GM12864 (cell line): ENCODE measurements at regions not wholly inside any gene's neighbourhood (a gene's known extent, or its start where the extent isn't known, plus 50 kb on each side); places are given as distances from the start of the nearest gene placed in this dataset.

Source experiments
- DNase-seq: peaks from one replicate; pipeline ENCODE4 v3.0.0-alpha.2; 2011; ENCODE audit warnings: low read depth
- H3K4me3 ChIP-seq: 2 replicates; pipeline ENCODE4 v1.5.1; 2011; ENCODE audit warnings: mild to moderate bottlenecking, low read depth, low read length, control low read depth
- TF ChIP-seq, protein P1 (sequence below): IDR thresholded peaks from 2 replicates; pipeline ENCODE4 v1.5.1; 2011; ENCODE audit warnings: low read depth, mild to moderate bottlenecking, moderate library complexity, low read length, control low read depth, inconsistent platforms; ENCODE audit errors: missing control alignments

DNA sequence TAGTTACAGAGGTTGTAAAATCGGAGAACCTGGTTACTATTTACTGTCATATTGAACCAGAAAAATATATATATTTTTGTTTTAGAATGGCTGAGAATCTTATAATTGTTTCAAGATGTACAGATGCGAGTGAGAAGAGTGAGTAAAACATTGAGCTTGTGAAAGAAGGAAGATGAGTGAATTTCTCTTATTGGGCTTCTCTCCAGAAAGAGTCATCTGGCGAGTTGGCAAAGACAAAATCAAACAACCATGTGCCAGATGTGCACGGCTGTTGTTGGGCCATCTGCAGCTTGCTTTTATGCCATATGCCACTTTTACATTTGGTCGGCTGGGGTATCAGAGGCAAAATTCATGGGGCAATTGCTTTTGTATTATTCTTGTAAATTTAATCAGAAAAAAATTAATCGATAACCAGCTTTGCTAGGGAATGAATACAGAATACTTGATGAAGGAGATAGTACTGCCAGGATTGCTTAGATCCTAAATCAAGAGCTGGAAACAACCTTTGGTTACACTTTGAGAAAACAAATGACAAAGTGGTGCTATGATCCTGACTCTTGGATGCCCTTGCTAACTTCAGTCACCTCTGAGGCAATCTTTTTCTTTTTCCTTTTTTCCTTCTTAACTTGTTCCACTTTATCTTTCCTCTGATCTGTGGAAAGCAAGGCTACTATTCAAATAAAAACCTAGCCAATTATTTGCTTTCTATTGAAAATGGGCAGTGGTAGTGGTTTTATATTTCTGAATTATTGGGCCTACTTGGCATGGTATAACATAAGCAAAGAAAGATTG lies 97.1 kb upstream of the GRIK2 start:
- no peak for DNase-seq
- no peak overlapping the region for H3K4me3 ChIP-seq
- TF ChIP-seq, protein P1, sequence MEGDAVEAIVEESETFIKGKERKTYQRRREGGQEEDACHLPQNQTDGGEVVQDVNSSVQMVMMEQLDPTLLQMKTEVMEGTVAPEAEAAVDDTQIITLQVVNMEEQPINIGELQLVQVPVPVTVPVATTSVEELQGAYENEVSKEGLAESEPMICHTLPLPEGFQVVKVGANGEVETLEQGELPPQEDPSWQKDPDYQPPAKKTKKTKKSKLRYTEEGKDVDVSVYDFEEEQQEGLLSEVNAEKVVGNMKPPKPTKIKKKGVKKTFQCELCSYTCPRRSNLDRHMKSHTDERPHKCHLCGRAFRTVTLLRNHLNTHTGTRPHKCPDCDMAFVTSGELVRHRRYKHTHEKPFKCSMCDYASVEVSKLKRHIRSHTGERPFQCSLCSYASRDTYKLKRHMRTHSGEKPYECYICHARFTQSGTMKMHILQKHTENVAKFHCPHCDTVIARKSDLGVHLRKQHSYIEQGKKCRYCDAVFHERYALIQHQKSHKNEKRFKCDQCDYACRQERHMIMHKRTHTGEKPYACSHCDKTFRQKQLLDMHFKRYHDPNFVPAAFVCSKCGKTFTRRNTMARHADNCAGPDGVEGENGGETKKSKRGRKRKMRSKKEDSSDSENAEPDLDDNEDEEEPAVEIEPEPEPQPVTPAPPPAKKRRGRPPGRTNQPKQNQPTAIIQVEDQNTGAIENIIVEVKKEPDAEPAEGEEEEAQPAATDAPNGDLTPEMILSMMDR, result no peak

DNA sequence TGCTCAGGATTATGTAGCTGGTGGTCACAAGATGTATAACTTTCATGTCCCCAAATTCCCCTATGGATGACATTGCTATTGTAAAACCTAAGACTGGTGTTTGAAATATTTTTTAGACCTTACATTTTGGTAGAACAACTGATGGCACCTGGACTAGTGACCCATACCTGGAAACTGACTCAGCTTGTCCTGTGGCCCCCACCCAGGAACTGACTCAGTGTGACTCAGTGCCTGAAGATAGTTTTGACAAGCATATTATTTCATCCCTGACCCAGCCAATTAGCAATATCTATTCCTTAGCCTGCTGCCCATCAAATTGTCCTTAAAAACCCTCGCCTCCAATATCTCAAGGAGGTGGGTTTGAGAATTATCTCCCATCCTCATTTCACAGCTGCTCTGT lies 90.9 kb upstream of the GRIK2 start:
- TF ChIP-seq, protein P1, result no peak
- no peak for DNase-seq

DNA sequence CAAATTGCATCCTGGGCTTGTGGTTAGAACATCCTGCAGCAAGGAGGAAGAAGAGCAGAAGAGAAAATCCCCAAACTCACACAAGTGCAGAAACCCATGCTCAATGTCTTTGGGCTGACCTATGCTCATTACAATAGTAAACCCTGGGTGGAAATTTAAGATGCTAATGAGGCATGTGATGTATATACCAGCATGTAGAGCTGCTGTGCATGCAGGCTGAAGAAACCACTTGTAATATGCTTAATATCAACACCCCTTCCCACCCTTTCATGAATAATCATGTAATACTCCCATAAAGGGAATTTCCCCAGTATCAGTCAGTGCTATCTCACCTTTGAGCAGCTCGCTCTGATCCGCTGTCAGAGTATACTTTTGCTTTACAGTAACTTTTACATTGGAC lies 90.0 kb upstream of the GRIK2 start:
- DNase-seq, result no peak
- TF ChIP-seq, protein P1, result no peak

More for the DNA sequence above, 90.9 kb upstream of the GRIK2 start:
- H3K4me3 ChIP-seq, result no peak overlapping the region

DNA sequence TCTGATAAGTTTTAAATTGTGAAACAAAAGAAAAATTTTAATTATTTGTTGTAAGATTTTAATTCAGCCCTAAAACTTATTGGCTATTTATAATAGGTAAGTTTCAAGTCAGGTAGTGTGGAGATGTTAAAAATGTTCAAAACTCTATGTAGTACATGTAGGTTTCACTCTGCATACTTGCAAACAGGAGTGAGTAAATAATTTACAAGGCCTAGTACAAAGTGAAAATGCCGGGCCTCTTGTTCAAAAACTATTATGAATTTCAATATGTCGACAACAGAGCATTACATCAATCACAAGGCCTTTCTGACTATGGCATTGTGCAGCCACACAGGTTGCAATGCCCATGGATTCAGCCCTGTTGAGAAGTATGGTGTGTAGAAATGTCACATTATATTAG lies 80.9 kb upstream of the GRIK2 start:
- TF ChIP-seq, protein P1, result no peak
- DNase-seq, result no peak
- H3K4me3 ChIP-seq, result no peak overlapping the region

More for the DNA sequence above, 90.0 kb upstream of the GRIK2 start:
- H3K4me3 ChIP-seq, result no peak overlapping the region

DNA sequence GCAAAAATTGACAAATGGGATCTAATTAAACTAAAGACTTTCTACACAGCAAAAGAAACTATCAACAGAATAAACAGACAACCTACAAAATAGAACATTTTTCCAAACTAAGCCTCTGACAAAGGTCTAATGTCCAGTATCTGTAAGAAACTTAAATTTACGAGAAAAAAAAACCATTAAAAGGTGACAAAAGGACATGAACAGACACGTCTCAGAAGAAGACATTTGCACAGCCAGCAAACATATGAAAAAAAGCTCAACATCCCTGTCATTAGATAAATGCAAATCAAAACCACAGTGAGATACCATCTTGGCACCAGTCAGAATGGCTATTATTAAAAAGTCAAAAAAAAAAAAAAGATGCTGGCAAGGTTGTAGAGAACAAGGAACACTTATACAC lies 70.6 kb upstream of the GRIK2 start:
- no peak for DNase-seq
- TF ChIP-seq, protein P1, result no peak
- H3K4me3 ChIP-seq, result no peak overlapping the region

DNA sequence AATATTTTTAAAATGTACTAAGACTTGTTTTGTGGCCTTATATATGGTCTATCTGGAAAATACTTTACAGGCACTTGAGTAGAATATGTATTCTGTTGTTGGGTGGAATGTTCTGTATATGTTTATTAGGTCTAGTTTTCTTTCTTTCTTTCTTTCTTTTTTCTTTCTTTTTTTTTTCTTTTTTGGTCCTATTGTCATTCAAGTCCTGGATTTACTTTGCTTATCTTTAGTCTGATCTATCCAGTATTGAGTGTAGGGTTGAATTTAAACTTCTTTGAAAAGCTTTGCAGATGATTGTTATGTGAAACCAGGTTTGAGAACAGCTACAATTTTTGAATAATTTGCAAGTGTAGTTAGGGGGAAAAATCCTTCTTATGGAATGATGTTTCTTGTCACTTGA lies 67.1 kb upstream of the GRIK2 start:
- TF ChIP-seq, protein P1, result no peak
- no peak for DNase-seq
- H3K4me3 ChIP-seq, result no peak overlapping the region

DNA sequence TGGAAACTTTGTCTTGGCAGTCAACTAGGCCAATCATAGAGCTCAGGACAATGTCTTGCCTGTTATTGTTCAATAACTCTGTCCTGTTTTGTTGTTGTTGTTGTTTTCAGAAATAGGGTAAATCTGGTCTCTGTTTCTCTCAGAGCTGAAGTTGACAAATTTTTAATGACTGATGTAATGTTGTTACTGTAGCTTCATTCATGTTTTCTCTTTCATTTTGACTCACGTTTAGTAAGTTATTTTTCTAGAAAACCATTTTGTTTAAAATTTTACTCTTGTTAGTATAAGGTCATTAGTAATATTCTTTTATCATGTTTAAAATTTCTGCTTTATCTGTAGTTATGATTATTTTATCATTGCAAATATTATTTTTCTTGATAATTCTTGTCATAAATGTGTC lies 51.6 kb upstream of the GRIK2 start:
- DNase-seq, result no peak
- TF ChIP-seq, protein P1, result no peak
- no peak overlapping the region for H3K4me3 ChIP-seq
